Heart left ventricle (tissue), 13 donors: ENCODE measurements at regions not wholly inside any gene's neighbourhood (a gene's known extent, or its start where the extent isn't known, plus 50 kb on each side); places are given as distances from the start of the nearest gene placed in this dataset.

ENCODE experiments used
- CTCF ChIP-seq, 12 donors: fragments of 200-600 bp; sonication (generic) in 4 of 12; IDR thresholded peaks; one replicate each; pipeline versions ENCODE4 v1.5.0 to v1.8.0; 2018 to 2022; ENCODE audit warnings: antibody characterized with exemption in 12 of 12, mild to moderate bottlenecking in 5 of 12
- POLR2A ChIP-seq, 2 donors: fragments of 450-650 bp; IDR thresholded peaks; one replicate each; pipeline ENCODE4 v1.6.1; 2017; ENCODE audit warnings: antibody characterized with exemption in 2 of 2, mild to moderate bottlenecking in 2 of 2, moderate library complexity in 2 of 2
- donor health status: ischemic (EF 13 %, LVEDD 7.1; RV severe dilation, severe dysfunction).
- donor health status: DM: no; HTN: yes; CAD: no.
- donor health status: DM: no; HTN: no; CAD: no.
- donor health status: ischemic (EF 25% LVEDD 6.9; RV normal size, moderate dysfunction).
- donor health status: ischemic (EF 25% LVEDD 5.7; RV mildly dilated, moderate dysfunction).
- donor health status: ischemic (EF 35%, LVEDD 5.7; RV mildly dilated, moderate dysfunction).
- donor health status: nonischemic (EF 11% LVEDD 7.7; RV severe dilation, severe dysfunction).
- donor health status: DM: yes; HTN: yes; CAD: no.
- donor health status: PGD.
- donor health status: ischemic (EF 29% LVEDD 5.4; RV normal size, mild dysfunction).
- donor health status: nonischemic (EF 23%, LVEDD 6.1; RV moderate dilation, normal function).

DNA sequence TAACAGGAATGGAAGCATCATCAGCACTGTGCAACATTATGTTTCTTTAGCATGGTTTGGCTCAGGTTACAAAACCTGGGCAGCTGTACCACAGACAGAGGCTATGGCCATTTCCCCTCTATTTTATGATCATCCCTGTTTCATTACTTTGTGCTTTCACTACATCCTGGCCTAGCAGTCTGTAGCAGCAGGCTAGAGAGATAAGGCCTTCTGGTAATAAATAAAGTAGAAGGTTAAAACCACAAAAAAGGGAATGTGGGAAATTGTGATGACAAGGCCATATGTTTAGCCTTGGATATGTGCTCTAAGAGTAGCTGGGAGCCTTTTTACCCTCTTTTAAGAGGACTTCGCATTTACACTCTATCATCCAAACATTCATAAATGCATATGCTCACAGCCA lies 266.2 kb upstream of the PHF14 start:
- TF ChIP-seq POLR2A (IDR thresholded peaks at IDR 0.05) (no peak), CTCF (IDR thresholded peaks at IDR 0.05) (no peak)
